ENCODE measurements at regions not wholly inside any gene's neighbourhood (a gene's known extent, or its start where the extent isn't known, plus 50 kb on each side); places are given as distances from the start of the nearest gene placed in this dataset.

DNA sequence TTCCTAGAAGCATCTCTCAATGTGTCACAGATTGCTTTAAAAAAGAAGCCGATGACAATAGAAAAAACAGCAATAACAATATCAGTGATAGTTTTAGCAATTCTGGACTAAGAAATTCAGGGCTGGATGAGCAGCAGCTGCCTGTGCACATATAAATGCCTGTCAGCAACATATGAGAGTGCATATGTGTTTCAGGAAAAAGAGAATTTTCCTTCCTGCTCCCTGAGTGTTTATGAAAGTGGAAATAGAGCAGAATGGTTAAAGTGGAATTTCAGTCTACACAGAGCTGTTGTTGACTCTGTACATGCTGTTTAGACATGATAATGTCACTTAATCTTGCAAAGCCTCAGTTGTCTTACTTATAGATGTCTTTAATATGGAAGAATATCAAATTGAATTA, 164.4 kb upstream of the PCDH7 start (continued):
- no peak for TF ChIP-seq ZNF462 (CRISPR knock-in tag; IDR thresholded peaks at IDR 0.05)

- Histone ChIP-seq H3K4me1 (ENCODE audit: insufficient read depth) (no peaks in the 10 kb centered on the region), H3K27ac (ENCODE audit: low read depth) (no peak overlapping the region), H3F3A (replicated peaks; ENCODE audit: low read depth) (no peaks in the 10 kb centered on the region), H3K9me2 (ENCODE audit: insufficient read depth) (peaks cover 5% of the 10 kb centered on the region; the same call in 1 of the 2 replicates), H3K27me3 (ENCODE audit: insufficient read depth) (no peaks in the 10 kb centered on the region), H3K79me2 (replicated peaks; ENCODE audit: insufficient read depth) (no peaks in the 10 kb centered on the region), H3K4me3 (no peak overlapping the region), H3K36me3 (ENCODE audit: insufficient read depth) (no peaks in the 10 kb centered on the region), H3K4me2 (no peak overlapping the region), H4K20me1 (replicated peaks; ENCODE audit: insufficient read depth) (no peaks in the 10 kb centered on the region), H2AFZ (no peak overlapping the region)
- ATAC-seq = no peak
- H3K4me1 Mint-ChIP-seq = no peaks in the 10 kb centered on the region
- no peaks in the 10 kb centered on the region for H3K27me3 Mint-ChIP-seq (ENCODE audit: insufficient read depth, low read depth, poor library complexity)
- no peaks in the 10 kb centered on the region; the same call in 2 of the 3 replicates for H3K9me3 Mint-ChIP-seq
- TF ChIP-seq EZH2phosphoT487 (IDR thresholded peaks at IDR 0.05; ENCODE audit: unreplicated experiment) (no peak), STAT1 (IDR thresholded peaks at IDR 0.05; ENCODE audit: unreplicated experiment) (no peak), EZH2 (IDR thresholded peaks at IDR 0.05; ENCODE audit: low read depth, unreplicated experiment) (no peak), ZNF331 (CRISPR knock-in tag; IDR thresholded peaks at IDR 0.05; ENCODE audit: low read depth) (no peak), NANOG (IDR thresholded peaks at IDR 0.05; ENCODE audit: borderline replicate concordance) (no peak), ZNF114 (CRISPR knock-in tag; IDR thresholded peaks at IDR 0.05) (no peak), JUNB (IDR thresholded peaks at IDR 0.05; ENCODE audit: unreplicated experiment) (no peak), CREB1 (CRISPR knock-in tag; IDR thresholded peaks at IDR 0.05; ENCODE audit: low read depth) (no peak), ETS1 (IDR thresholded peaks at IDR 0.05) (no peak)
- TF ChIP-seq, protein P1, sequence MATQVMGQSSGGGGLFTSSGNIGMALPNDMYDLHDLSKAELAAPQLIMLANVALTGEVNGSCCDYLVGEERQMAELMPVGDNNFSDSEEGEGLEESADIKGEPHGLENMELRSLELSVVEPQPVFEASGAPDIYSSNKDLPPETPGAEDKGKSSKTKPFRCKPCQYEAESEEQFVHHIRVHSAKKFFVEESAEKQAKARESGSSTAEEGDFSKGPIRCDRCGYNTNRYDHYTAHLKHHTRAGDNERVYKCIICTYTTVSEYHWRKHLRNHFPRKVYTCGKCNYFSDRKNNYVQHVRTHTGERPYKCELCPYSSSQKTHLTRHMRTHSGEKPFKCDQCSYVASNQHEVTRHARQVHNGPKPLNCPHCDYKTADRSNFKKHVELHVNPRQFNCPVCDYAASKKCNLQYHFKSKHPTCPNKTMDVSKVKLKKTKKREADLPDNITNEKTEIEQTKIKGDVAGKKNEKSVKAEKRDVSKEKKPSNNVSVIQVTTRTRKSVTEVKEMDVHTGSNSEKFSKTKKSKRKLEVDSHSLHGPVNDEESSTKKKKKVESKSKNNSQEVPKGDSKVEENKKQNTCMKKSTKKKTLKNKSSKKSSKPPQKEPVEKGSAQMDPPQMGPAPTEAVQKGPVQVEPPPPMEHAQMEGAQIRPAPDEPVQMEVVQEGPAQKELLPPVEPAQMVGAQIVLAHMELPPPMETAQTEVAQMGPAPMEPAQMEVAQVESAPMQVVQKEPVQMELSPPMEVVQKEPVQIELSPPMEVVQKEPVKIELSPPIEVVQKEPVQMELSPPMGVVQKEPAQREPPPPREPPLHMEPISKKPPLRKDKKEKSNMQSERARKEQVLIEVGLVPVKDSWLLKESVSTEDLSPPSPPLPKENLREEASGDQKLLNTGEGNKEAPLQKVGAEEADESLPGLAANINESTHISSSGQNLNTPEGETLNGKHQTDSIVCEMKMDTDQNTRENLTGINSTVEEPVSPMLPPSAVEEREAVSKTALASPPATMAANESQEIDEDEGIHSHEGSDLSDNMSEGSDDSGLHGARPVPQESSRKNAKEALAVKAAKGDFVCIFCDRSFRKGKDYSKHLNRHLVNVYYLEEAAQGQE (IDR thresholded peaks at IDR 0.05; ENCODE audit: unreplicated experiment) = no peak
- no peak overlapping the region for H3K4me3 Mint-ChIP-seq
- no peaks in the 10 kb centered on the region for H3K36me3 Mint-ChIP-seq (ENCODE audit: low read depth)
- DNase-seq (ENCODE audit: low spot score) = no peak
- H3K27ac Mint-ChIP-seq = no peak overlapping the region
These were observed 160.7 kb upstream of the PCDH7 start for GRCh38 chr4:30559481-30559880.
